GM19467 (cell line): ENCODE measurements at regions not wholly inside any gene's neighbourhood (a gene's known extent, or its start where the extent isn't known, plus 50 kb on each side); places are given as distances from the start of the nearest gene placed in this dataset.
"Not testable (repeated sequence)": the region's sequence is repeated elsewhere in the genome, so short reads cannot be mapped to it uniquely, and the experiment has no call there.

Experiments
- ATAC-seq: cut with Tn5 transposase; IDR thresholded peaks from one replicate; pipeline ENCODE4 v1.9.1; 2021; ENCODE audit warnings: mild to moderate bottlenecking, moderate library complexity; ENCODE audit not compliant: unreplicated experiment

GRCh38 chr13:90238413-90238812, 1109.1 kb upstream of the MIR17HG start:
- ATAC-seq, result no peak

- no peak for ATAC-seq
Measured at GRCh38 chr13:90239130-90239529, 1108.4 kb upstream of the MIR17HG start.

GRCh38 chr13:90246005-90246404, 1101.5 kb upstream of the MIR17HG start:
- ATAC-seq, result no peak

- ATAC-seq, result no peak
Measured at GRCh38 chr13:90246687-90247345, 1100.7 kb upstream of the MIR17HG start.

GRCh38 chr13:90253806-90254205, 1093.7 kb upstream of the MIR17HG start:
- ATAC-seq, result no peak

- ATAC-seq, result no peak
Measured at GRCh38 chr13:90254437-90254836, 1093.0 kb upstream of the MIR17HG start.

- no peak for ATAC-seq
Measured at GRCh38 chr13:90256746-90257145, 1090.7 kb upstream of the MIR17HG start.

GRCh38 chr13:90258129-90258528, 1089.4 kb upstream of the MIR17HG start:
- ATAC-seq, result no peak

- ATAC-seq, result no peak
Measured at GRCh38 chr13:90261343-90261742, 1086.1 kb upstream of the MIR17HG start.

GRCh38 chr13:90270226-90270625, 1077.3 kb upstream of the MIR17HG start:
- ATAC-seq, result no peak

- no peak for ATAC-seq
Measured at GRCh38 chr13:90272356-90272755, 1075.1 kb upstream of the MIR17HG start.

GRCh38 chr13:90276216-90276615, 1071.3 kb upstream of the MIR17HG start:
- ATAC-seq, result no peak

GRCh38 chr13:90278231-90278630, 1069.3 kb upstream of the MIR17HG start:
- not testable (repeated sequence) for ATAC-seq

GRCh38 chr13:90281709-90282108, 1065.8 kb upstream of the MIR17HG start:
- no peak for ATAC-seq

GRCh38 chr13:90287521-90287920, 1060.0 kb upstream of the MIR17HG start:
- no peak for ATAC-seq

GRCh38 chr13:90293793-90294361, 1053.6 kb upstream of the MIR17HG start:
- no peak for ATAC-seq

GRCh38 chr13:90299238-90299637, 1048.2 kb upstream of the MIR17HG start:
- ATAC-seq, result no peak

GRCh38 chr13:90300015-90300414, 1047.5 kb upstream of the MIR17HG start:
- ATAC-seq, result no peak

GRCh38 chr13:90302107-90302506, 1045.4 kb upstream of the MIR17HG start:
- no peak for ATAC-seq

- ATAC-seq, result no peak
Measured at GRCh38 chr13:90305796-90306195, 1041.7 kb upstream of the MIR17HG start.

- ATAC-seq, result no peak
Measured at GRCh38 chr13:90307136-90307535, 1040.4 kb upstream of the MIR17HG start.

GRCh38 chr13:90308249-90308648, 1039.2 kb upstream of the MIR17HG start:
- ATAC-seq, result no peak

- ATAC-seq, result no peak
Measured at GRCh38 chr13:90311929-90312328, 1035.6 kb upstream of the MIR17HG start.
